NCI-H1417 (cell line): ENCODE measurements at regions not wholly inside any gene's neighbourhood (a gene's known extent, or its start where the extent isn't known, plus 50 kb on each side); places are given as distances from the start of the nearest gene placed in this dataset.
"Not testable (repeated sequence)": the region's sequence is repeated elsewhere in the genome, so short reads cannot be mapped to it uniquely, and the experiment has no call there.

Source experiments
- DNase-seq, 3 experiments: peaks; one replicate each; lab custom pipeline; 2025; lab: John Stamatoyannopoulos, UW

DNA sequence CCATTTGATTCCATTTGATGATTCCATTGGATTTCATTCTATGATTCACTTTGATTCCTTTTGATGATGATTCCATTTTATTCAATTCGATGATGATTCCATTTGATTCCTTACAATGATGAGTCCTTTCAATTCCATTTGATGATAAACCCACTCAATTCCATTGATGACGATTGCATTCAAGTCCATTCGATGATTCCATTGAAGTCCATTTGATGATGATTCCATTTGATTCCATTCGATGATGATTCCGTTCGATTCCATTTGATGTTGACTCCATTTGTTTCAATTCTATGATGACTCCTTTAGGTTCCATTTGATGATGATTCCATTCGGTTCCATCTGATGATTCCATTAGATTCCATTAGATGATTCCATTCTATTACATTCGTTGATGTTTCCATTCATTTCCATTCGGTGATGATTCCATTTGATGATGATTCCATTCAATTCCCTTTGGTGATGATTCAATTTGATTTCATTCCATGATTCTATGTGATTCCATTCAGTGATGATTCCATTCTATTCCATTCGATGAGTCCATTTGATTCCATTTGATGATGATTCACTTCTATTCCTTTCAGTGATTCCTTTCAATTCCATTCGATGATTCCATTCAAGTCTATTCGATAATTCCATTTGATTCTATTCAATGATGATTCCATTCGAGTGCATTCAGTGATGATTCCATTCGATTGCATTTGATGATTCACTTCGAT is 1106.0 kb downstream of the RPIA start:
- no peak for DNase-seq

DNA sequence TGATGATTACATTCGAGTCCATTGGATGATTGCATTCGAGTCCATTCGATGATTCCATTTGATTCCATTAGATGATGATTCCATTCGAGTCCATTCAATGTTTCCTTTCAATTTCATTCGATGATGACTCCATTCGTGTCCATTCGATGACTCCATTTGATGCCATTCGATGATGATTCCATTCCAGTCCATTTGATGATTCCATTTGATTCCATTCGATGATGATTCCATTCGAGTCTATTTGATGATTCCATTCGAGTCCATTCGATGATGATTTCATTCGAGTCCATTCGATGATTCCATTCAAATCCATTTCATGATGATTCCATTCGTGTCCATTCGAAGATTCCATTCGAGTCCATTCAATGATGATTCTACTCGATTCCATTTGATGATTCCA is 1109.7 kb downstream of the RPIA start:
- not testable (repeated sequence) for DNase-seq

DNA sequence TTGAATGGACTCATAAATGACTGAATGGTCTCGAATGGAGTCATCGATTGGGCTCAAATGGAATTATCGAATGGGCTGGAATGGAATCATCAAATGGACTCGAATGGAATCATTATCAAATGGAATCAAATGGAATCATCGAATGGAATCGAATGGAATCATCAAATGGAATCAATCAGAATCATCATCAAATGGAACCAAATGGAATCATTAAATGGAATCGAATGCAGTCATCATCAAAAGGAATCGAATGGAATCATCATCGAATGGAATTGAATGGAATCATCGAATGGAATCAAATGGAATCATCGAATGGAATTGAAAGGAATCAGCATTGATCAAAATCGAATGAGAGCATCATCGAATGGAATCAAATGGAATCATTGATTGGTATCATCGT is 1114.9 kb downstream of the RPIA start:
- DNase-seq = not testable (repeated sequence)

DNA sequence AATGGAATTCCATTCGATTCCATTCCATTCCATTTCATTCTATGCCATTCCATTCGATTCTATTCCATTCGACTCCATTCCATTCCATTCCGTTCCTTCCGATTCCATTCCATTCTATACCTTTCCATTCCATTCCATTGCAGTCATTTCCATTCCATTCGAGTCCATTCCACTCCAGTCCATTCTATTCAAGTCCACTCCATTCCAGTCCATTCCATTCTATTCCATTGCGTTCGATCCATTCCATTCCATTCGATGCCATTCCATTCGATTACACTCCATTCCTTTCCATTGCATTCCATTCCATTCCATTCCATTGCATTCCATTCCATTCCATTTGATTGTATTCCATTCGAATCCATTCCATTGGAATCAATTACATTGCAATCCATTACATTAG is 1119.8 kb downstream of the RPIA start:
- no peak for DNase-seq

DNA sequence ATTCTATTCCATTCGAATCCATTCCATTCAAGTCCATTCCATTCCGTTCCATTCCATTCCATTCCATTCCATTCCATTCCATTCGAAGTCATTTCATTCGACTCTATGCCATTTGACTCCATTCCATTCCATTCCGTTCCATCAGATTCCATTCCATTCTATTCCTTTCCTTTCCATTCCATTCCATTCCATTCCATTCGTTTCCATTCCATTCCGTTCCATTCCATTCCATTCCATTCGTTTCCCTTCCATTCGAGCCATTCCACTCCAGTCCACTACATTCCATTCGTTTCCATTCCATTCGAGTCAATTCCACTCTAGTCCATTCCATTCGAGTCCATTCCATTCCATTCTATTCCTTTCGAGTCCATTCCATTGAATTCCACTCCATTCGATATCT is 1120.4 kb downstream of the RPIA start:
- not testable (repeated sequence) for DNase-seq

DNA sequence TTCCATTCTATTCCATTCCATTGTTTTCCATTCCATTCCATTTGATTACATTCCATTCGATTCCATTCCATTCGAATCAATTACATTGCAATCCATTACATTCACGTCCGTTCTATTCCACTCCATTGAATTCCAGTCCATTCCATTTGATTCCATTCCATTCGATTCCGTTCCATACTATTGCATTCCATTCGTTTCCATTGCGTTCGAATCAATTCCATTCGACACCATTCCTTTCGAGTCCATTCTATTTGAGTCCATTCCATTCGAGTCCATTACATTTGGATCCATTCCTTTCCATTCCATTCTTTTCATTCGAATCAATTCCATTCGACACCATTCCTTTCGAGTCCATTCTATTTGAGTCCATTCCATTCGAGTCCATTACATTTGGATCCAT is 1122.9 kb downstream of the RPIA start:
- DNase-seq = not testable (repeated sequence)

DNA sequence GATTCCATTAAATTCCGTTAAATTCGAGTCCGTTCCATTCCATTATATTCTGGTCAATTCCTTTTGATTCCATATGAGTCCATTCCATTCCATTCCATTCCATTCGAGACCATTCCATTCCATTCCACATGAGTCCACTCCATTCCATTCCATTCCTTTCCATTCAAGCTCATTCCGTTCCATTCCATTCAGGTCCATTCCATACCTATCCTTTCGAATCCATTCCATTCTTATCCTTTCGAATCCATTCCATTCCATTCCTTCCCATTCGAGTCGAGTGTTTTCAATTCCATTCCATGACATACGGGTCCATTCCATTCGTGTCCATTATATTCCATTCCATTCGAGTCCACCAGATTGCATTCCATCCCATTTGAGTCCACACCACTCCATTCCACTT is 1127.4 kb downstream of the RPIA start:
- no peak for DNase-seq

DNA sequence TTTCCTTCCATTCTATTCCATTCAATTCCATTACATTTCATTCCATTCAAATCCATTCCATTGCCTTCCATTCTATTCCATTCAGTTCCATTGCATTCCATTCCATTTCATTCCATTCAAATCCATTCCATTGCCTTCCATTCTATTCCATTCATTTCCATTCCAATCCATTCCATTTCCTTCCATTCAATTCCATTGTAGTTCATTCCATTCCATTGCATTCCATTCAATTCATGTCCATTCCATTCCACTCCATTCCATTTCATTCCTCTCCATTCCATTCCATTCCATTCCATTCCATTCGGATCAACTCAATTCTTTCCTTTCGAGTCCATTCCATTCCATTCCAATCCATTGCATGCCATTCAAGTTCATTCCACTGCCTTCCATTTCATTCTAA is 1128.3 kb downstream of the RPIA start:
- DNase-seq = no peak

DNA sequence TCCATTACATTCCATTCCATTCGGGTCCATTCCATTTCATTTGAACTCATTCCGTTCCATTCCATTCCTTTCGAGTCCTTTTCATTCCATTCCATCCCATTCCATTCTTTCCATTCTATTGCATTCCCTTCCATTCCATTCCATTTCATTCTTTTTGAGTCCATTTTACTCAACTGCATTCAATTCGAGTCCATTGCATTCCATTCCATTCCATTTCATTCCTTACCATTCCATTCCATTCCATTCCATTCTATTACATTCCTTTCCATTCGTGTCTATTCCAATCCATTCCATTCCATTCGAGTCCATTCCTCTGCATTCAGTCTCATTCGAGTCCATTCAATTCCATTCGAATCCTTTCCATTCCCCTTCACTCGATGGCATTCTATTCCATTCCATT is 1128.8 kb downstream of the RPIA start:
- no peak for DNase-seq

DNA sequence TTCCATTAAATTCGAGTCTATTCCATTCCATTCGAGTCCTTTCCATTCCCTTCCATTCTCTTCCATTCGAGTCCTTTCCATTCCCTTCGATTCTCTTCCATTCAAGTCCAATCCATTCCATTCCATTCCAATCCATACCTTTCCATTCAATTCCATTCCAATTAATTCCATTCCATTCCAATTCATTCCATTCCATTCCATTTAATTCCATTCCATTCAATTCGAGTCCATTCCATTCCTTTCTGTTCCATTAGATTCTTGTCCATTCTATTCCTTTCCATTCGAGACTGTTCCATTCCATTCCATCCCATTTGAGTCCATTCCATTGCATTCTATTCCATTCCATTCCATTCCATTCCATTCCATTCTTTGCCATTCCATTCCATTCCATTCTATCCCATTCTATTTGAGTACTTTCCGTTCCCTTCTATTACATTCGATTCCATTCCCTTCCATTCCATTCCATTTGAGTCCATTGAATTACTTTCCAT is 1130.0 kb downstream of the RPIA start:
- no peak for DNase-seq

DNA sequence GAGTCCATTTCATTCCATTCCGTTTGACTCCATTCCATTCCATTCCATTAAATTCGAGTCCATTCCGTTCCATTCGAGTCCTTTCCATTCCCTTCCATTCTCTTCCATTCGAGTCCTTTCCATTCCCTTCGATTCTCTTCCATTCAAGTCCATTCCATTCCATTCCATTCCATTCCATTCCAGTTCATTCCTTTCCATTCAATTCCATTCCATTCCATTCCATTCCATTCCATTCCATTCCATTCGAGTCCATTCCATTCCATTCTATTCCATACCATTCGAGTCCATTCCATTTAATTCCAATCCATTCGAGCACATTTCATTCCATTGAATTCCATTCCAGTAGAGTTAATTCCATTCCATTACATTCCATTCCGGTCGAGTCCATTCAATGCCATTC is 1130.9 kb downstream of the RPIA start:
- not testable (repeated sequence) for DNase-seq

DNA sequence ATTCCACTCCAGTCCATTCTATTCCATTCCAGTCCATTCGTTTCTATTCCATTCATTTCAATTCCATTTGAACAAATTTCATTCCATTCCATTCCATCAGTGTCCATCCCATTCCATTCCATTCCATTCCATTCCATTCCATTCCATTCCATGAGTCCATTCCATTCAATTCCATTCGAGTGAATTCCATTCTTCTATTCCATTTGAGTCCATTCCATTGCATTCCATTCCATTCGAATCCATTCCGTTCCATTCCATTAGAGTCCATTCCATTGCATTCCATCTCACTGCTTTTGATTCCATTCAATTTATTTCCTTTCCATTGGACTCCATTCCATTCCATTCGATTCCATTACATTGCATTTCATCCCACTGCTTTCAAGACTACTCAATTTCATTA is 1132.1 kb downstream of the RPIA start:
- no peak for DNase-seq

DNA sequence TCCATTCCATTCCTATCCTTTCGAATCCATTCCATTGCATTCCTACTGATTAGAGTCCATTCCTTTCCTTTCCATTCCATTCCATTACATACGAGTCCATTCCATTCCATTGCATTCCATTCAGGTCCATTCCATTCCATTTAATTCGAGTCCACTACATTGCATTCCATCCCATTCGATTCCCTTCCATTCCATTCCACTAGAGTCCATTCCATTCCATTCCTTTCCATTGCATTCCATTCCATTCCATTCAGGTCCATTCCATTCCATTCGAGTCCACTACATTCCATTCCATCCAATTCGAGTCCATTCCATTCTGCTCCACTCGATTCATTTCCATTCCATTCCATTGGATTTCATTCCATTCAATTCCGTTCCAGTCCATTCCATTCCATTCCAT is 1133.6 kb downstream of the RPIA start:
- no peak for DNase-seq

DNA sequence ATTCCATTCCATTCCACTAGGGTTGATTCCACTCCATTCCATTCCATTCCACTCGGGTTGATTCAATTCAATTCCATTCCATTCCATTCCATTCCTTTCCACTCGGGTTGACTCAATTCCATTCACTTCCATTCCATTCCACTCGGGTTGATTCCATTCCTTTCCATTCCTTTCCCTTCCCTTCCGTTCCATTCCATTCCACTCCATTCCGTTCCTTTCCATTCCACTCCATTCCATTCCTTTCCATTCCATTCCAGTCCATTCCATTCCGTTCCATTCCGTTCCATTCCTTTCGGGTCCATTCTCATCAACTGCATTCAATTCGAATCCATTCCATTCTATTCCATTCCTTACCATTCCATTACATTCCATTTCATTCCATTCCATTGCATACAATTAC is 1135.3 kb downstream of the RPIA start:
- not testable (repeated sequence) for DNase-seq

DNA sequence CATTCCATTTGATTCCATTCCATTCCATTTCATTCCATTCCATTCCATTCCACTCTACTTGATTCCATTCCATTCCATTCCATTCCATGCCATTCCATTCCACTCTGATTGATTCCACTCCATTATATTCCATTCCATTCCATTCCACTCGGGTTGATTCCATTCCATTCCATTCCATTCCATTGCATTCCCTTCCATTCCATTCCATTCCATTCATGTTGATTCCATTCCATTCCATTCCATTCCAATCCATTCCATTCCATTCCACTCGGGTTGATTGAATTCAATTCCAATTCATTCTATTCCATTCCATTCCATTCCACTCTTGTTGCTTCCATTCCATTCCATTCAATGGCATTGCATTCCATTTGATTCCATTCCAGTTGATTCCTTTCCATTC is 1136.4 kb downstream of the RPIA start:
- DNase-seq = not testable (repeated sequence)

DNA sequence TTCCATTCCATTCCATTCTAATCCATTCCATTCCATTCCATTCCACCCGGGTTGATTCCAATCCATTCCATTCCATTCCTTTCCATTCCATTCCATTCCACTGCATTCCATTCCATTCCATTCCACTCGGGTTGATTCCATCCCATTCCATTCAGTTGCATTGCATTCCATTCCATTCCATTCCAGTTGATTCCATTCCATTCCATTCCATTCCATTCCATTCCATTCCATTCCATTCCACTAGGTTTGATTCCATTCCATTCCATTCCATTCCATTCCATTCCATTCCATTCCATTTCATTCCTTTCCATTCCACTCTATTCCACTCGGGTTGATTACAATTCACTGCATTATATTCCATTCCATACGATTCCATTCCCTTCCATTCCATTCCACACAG is 1136.9 kb downstream of the RPIA start:
- DNase-seq = not testable (repeated sequence)

DNA sequence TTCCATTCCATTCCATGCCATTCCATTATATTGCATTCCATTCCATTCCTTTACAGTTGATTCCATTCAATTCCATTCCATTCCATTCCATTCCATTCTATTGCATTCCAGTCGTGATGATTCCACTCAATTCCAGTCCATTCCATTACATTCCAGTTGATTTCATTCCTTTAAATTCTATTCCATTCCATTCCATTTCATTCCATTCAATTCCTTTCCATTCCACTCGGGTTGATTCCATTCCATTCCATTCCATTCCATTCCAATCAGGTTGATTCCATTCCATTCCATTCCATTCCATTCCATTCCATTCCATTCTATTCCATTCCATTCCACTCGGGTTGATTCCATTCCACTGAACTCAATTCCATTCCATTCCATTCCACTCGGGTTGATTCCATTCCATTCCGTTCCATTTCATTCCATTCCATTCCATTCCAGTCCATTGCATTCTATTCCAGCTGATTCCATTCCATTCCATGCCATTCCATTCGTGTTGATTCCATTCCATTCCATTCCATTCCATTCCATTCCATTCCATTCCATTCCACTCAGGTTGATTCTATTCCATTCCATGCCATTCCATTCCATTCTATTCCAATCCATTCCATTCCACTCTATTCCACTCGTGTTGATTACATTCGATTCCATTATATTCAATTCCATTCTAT is 1137.6 kb downstream of the RPIA start:
- DNase-seq = not testable (repeated sequence)

DNA sequence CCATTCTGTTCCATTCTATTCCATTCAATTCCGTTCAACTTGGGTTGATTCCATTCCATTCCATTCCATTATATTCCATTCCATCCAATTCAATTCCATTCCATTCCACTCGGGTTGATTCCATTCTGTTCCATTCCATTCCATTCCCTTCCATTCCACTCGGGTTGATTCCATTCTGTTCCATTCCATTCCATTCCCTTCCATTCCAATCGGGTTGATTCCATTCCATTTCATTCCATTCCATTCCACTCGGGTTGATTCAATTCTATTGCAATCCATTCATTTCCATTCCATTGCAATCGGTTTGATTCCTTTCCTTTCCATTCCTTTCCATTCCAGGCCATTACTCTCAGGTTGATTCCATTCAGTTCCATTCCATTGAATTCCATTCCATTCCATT is 1138.4 kb downstream of the RPIA start:
- no peak for DNase-seq

DNA sequence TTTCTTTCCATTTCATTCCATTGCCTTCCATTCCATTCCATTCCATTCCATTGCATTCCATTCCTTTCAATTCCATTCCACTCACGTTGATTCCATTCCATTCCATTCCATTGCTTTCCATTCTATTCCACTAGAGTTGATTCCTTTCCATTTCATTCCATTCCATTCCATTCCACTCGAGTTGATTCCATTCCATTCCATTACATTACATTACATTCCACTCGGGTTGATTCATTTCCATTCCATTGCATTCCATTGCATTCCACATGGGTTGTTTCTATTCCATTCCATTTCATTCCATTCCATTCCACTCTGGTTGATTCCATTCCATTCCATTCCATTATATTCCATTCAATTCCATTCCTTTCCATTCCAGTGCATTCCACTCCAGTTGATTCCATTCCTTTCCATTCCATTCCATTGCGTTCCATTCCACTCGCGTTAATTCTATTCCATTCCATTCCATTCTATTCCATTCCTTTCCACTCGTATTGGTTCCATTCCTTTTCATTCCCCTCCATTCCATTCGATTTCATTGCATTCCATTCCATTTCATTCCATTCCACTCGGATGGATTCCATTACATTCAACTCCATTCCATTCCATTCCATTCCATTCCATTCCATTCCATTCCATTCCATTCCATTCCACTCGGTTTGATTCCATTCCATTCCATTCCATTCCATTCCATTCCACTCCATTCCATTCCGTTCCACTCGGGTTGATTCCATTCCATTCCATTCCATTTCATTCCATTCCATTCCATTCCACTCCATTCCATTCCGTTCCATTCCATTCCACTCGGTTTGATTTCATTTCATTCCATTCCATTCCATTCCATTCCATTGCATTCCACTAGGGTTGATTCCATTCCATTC is 1139.1 kb downstream of the RPIA start:
- DNase-seq = not testable (repeated sequence)

DNA sequence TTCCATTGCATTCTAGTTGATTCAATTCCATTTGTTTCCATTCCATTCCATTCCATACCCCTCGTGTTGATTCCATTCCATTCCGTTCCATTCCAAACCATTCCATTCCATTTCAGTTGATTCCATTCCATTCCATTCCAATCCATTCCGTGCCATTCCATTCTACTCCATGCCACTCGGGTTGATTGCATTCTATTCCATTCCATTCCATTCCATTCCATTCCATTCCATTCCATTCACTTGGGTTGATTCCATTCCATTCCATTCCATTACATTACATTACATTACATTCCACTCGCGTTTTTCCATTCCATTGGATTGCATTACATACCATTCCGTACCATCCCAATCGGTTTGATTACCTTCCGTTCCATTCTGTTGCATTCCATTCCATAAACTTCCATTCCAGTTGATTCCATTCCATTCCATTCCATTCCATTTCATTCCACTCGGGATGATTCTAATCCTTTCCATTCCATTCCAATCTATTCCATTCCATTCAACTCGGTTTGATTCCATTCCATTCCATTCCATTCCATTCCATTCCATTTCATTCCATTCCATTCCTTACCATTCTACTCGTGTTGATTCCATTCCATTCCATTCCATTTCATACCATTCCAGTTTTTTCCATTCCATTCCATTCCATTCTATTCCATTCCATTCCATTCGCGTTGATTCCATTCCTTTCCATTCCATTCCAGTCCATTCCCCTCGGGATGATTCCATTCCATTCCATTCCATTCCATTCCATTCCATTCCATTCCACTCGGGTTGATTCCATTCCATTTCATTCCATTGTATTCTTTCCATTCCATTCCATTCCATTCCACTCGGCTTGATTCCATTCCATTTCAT is 1140.4 kb downstream of the RPIA start:
- no peak for DNase-seq

DNA sequence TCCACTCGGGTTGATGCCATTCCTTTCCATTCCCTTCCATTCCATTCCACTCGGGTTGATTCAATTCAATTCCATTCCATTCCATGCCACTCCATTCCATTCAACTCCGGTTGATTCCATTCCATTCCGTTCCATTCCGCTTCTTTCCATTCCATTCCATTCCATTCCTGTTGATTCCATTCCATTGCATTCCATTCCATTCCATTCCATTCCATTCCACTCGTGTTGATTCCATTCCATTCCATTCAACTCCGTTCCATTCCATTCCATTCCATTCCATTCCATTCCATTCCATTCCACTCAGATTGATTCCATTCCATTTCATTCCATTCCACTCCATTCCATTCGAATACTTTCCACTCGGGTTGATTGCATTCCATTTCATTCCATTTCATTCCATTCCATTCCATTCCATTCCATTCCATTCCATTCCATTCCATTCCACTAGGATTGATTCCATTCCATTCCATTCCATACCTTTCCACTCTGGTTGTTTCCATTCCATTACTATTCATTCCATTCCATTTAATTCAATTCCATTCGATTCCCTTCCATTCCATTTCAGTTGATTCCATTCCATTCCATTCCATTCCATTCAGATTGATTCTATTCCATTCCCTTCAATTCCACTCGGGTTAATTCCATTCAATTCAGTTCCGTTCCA is 1141.8 kb downstream of the RPIA start:
- no peak for DNase-seq
